Suprapubic skin (tissue), 4 donors: ENCODE measurements at regions not wholly inside any gene's neighbourhood (a gene's known extent, or its start where the extent isn't known, plus 50 kb on each side); places are given as distances from the start of the nearest gene placed in this dataset.

ENCODE experiments used
- DNase-seq, 2 donors: peaks; one replicate each; pipeline ENCODE4 v3.0.0-alpha.2; 2019; ENCODE audit warnings: low spot score in 2 of 2
- H3K27ac ChIP-seq: fragments of 200-600 bp; sonication (generic); one replicate; pipeline ENCODE4 v1.5.1; 2019
- H3K27me3 ChIP-seq: fragments of 200-600 bp; sonication (generic); one replicate; pipeline ENCODE4 v1.5.1; 2019
- H3K36me3 ChIP-seq: fragments of 200-600 bp; sonication (generic); one replicate; pipeline ENCODE4 v1.5.1; 2019
- H3K4me1 ChIP-seq: fragments of 200-600 bp; sonication (generic); one replicate; pipeline ENCODE4 v1.5.1; 2019
- H3K4me3 ChIP-seq: fragments of 200-600 bp; sonication (generic); one replicate; pipeline ENCODE4 v1.5.1; 2019; ENCODE audit warnings: mild to moderate bottlenecking
- H3K9me3 ChIP-seq: fragments of 200-600 bp; sonication (generic); one replicate; pipeline ENCODE4 v1.5.1; 2019
- EP300 ChIP-seq: sonication (generic); formaldehyde crosslinking; IDR thresholded peaks from one replicate; pipeline ENCODE4 v1.6.1; 2017; ENCODE audit warnings: antibody characterized with exemption
- POLR2A ChIP-seq, 2 donors: fragments of 450-650 bp; IDR thresholded peaks; one replicate each; pipeline ENCODE4 v1.6.1; 2017; ENCODE audit warnings: antibody characterized with exemption in 2 of 2, mild to moderate bottlenecking in 2 of 2, moderate library complexity in 2 of 2
- POLR2AphosphoS5 ChIP-seq, 3 donors: sonication (generic); formaldehyde crosslinking; IDR thresholded peaks; one replicate each; pipeline ENCODE4 v1.6.1; 2017; ENCODE audit warnings: antibody characterized with exemption in 3 of 3
- WGBS: methylation state at CpG from one replicate; pipeline ENCODE4 v1.1.5; 2018; 5-methylcytosine and 5-hydroxymethylcytosine counted together
- TF ChIP-seq, protein P1 (sequence below), 2 donors: fragments of 200-600 bp in 1 of 2; fragments of 450-650 bp in 1 of 2; sonication (generic) in 1 of 2; IDR thresholded peaks; one replicate each; pipeline ENCODE4 v1.5.1; 2016 to 2019; ENCODE audit warnings: antibody characterized with exemption in 2 of 2, mild to moderate bottlenecking in 1 of 2, moderate library complexity in 1 of 2

DNA sequence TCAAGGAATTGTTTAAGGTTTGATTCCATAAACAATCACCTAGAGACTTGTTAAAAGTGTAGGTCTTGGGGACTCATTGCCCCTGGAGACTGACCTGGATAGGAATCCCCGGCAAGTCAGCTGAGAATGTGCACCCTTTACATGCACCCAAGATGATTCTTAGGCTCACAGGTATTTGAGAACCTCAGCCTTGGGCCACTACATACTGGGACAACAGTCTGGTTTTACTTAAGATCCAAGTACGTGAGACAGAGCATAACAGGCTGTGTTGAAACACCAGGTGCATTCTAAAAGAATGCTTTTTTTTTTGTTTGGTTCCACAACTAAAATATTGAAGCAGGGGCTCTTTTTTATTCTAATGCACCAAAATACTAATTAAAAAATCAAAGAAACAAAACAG lies 215.8 kb downstream of the TMX3 start:
- Histone ChIP-seq H3K27me3 (no peaks in the 10 kb centered on the region), H3K4me3 (no peak overlapping the region), H3K36me3 (no peaks in the 10 kb centered on the region), H3K9me3 (no peaks in the 10 kb centered on the region), H3K4me1 (no peaks in the 10 kb centered on the region), H3K27ac (no peak overlapping the region)
- no peak for DNase-seq
- TF ChIP-seq EP300 (no peak), POLR2A (IDR thresholded peaks at IDR 0.05) (no peak), POLR2AphosphoS5 (IDR thresholded peaks at IDR 0.05) (no peak)
- TF ChIP-seq, protein P1, sequence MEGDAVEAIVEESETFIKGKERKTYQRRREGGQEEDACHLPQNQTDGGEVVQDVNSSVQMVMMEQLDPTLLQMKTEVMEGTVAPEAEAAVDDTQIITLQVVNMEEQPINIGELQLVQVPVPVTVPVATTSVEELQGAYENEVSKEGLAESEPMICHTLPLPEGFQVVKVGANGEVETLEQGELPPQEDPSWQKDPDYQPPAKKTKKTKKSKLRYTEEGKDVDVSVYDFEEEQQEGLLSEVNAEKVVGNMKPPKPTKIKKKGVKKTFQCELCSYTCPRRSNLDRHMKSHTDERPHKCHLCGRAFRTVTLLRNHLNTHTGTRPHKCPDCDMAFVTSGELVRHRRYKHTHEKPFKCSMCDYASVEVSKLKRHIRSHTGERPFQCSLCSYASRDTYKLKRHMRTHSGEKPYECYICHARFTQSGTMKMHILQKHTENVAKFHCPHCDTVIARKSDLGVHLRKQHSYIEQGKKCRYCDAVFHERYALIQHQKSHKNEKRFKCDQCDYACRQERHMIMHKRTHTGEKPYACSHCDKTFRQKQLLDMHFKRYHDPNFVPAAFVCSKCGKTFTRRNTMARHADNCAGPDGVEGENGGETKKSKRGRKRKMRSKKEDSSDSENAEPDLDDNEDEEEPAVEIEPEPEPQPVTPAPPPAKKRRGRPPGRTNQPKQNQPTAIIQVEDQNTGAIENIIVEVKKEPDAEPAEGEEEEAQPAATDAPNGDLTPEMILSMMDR (IDR thresholded peaks at IDR 0.05) = no peak
- WGBS = 82% methylated on average over 2 of the region's 2 CpGs

DNA sequence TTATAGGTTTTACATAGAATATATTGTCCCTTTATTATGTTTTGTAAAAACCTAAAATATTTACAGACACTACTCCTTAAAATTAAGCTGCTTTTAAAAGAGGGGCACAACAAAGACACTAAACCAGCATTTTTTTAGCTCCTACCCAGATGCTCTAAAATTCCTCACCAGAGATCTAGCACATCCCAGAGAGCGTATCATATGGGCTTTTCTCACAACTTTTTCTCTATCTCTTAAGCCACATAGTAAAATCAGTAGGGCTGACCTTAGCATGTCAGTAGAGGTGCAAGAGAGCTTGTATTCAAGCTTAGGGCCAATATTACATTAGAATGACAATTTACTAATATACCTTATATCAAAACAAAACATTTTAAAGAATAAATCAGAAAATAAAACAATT lies 216.3 kb downstream of the TMX3 start:
- H3K4me3 ChIP-seq = no peak overlapping the region
- no peaks in the 10 kb centered on the region for H3K9me3 ChIP-seq
- H3K36me3 ChIP-seq = no peaks in the 10 kb centered on the region
- no peaks in the 10 kb centered on the region for H3K27me3 ChIP-seq
- no peaks in the 10 kb centered on the region for H3K4me1 ChIP-seq
- DNase-seq = no peak
- TF ChIP-seq POLR2A (IDR thresholded peaks at IDR 0.05) (no peak), EP300 (no peak), POLR2AphosphoS5 (IDR thresholded peaks at IDR 0.05) (no peak)
- TF ChIP-seq, protein P1 (IDR thresholded peaks at IDR 0.05) = no peak
- WGBS = 96% methylated on average over 1 of the region's 1 CpG
- no peak overlapping the region for H3K27ac ChIP-seq

DNA sequence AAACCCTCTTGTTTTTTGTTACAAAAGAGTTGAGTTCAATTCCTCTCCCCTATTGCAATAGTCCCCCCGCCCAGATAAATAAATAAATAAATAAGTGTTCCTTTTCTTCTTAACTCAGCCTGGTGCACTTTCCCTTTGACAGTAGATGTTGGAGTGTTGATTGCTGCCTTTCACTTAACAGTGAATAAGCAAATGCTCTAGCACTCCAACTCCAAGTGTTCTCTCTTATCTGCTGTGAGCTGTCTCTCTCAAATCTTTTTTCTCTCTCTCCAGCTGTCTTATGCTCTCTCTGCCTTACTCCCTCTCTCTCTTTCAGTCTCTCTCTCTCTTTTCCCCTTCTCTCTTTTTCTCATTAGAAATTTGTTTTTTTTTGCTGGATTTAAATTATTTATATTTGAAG lies 216.7 kb downstream of the TMX3 start:
- 57% methylated on average over 1 of the region's 1 CpG for WGBS
- H3K27ac ChIP-seq = no peak overlapping the region
- no peak overlapping the region for H3K4me3 ChIP-seq
- H3K36me3 ChIP-seq = no peaks in the 10 kb centered on the region
- TF ChIP-seq POLR2A (IDR thresholded peaks at IDR 0.05) (no peak), POLR2AphosphoS5 (IDR thresholded peaks at IDR 0.05) (no peak), EP300 (no peak)
- TF ChIP-seq, protein P1 (IDR thresholded peaks at IDR 0.05) = no peak
- no peaks in the 10 kb centered on the region for H3K27me3 ChIP-seq
- no peak for DNase-seq
- H3K4me1 ChIP-seq = no peaks in the 10 kb centered on the region
- no peaks in the 10 kb centered on the region for H3K9me3 ChIP-seq

DNA sequence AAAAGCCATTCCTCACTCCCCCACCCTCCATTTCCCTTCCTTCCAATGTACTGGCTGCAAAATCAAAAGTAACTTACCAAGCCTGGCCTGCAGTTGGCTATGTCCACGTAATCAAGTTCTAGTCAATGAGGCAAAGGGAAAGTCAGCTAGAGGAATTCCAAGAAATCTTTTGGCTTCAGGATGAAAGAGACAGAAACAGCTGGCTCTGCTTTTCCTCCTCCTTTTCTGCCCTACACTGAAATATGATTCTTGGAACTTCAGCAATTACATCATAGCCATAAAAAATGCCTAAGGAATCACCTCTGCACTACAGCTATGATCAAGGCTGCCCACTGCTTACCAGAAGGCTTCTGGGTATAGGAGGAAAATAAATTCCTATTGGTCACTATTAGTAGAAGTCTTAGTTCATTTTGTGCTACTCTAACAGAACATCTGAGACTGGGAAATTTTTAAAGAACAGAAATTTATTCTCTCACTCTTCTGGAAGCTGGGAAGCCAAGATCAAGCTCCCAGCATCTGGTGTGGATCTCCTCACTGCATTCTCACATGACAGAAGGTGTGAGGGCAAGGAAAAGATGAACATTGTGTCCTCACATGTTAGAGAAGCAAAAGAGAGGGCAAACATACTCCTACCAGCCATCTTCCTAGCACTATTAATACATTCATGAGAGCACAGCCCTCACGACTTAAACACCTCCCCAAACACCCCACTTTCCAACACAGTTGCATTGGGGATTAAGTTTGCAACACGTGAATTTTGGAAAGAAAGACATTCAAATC lies 219.9 kb downstream of the TMX3 start:
- Histone ChIP-seq H3K4me3 (no peak overlapping the region), H3K27ac (no peak overlapping the region), H3K9me3 (no peaks in the 10 kb centered on the region), H3K4me1 (no peaks in the 10 kb centered on the region), H3K36me3 (no peaks in the 10 kb centered on the region), H3K27me3 (no peaks in the 10 kb centered on the region)
- TF ChIP-seq, protein P1 (IDR thresholded peaks at IDR 0.05) = no peak
- TF ChIP-seq POLR2A (IDR thresholded peaks at IDR 0.05) (no peak), EP300 (no peak), POLR2AphosphoS5 (IDR thresholded peaks at IDR 0.05) (no peak)
- DNase-seq = no peak
- WGBS = 34% methylated on average over 3 of the region's 3 CpGs

DNA sequence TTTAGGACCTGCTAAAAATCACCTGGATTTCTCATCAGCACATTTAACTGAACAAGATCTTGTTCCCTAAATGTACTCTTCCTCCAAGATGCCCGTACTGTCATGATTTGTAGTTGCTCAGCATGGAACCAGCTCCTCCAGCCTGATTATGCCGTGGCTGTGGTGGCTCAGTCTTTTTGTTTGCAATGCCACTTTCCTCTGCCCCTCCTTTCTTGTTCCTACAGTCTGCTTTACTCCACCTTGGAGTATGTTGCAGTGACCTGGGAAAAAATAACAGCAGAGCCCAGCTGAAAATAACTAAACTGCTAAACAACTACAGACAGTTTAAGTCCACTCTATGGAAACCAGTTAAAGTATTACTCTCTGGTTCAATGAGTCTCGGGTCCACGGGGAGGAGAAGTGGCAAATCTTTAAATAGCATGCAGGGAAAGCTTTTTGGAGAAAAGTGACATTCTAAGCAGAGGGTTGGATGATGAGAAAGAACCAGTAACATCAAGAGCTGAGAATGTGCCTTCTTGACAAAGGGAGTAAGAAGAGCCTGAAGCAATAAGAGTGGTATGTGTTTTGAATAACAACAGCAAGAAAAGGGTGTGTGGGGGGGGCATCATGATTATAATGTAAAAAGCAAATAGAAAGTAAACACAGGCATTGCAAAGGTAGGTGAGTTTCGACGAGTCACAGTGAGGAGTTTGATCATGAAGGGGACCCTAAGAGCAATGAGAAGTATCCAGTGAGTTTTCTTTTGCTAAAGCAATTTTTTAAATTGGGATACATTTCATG lies 225.7 kb downstream of the TMX3 start:
- no peaks in the 10 kb centered on the region for H3K27me3 ChIP-seq
- TF ChIP-seq EP300 (no peak), POLR2A (IDR thresholded peaks at IDR 0.05) (no peak), POLR2AphosphoS5 (IDR thresholded peaks at IDR 0.05) (no peak)
- TF ChIP-seq, protein P1 (IDR thresholded peaks at IDR 0.05) = no peak
- WGBS = 47% methylated on average over 6 of the region's 6 CpGs
- no peak overlapping the region for H3K27ac ChIP-seq
- no peaks in the 10 kb centered on the region for H3K4me1 ChIP-seq
- H3K9me3 ChIP-seq = no peaks in the 10 kb centered on the region
- no peak for DNase-seq
- no peak overlapping the region for H3K4me3 ChIP-seq
- no peaks in the 10 kb centered on the region for H3K36me3 ChIP-seq
